CD14-positive monocyte (primary cell): ENCODE measurements at regions not wholly inside any gene's neighbourhood (a gene's known extent, or its start where the extent isn't known, plus 50 kb on each side); places are given as distances from the start of the nearest gene placed in this dataset.

ENCODE experiments used
- DNase-seq, 3 donors: peaks; one replicate each; pipeline ENCODE4 v3.0.0-alpha.2; 2011 to 2022
- H2AFZ ChIP-seq: 2 replicates; pipeline ENCODE4 v1.6.0; 2012; ENCODE audit warnings: mild to moderate bottlenecking, low read depth, low read length, inconsistent platforms; ENCODE audit not compliant: insufficient read depth, poor library complexity, severe bottlenecking
- H3K27ac ChIP-seq, 2 donors: 1 replicate in 1 of 2; 2 replicates in 1 of 2; pipeline ENCODE4 v1.5.1; 2012 to 2013; ENCODE audit warnings: low read length in 2 of 2, control low read depth in 1 of 2, inconsistent platforms in 1 of 2, low read depth in 1 of 2, mild to moderate bottlenecking in 1 of 2
- H3K27me3 ChIP-seq, 2 donors: one replicate each; pipeline versions ENCODE4 v1.6.0 to v1.6.1; 2011 to 2013; ENCODE audit warnings: low read length in 2 of 2; ENCODE audit not compliant: control insufficient read depth in 2 of 2, insufficient read depth in 2 of 2
- H3K36me3 ChIP-seq, 2 donors: replicated peaks in 1 of 2; 1 replicate in 1 of 2; 2 replicates in 1 of 2; pipeline versions ENCODE4 v1.5.1 to v1.6.1; 2012 to 2013; ENCODE audit warnings: low read length in 2 of 2, control low read depth in 1 of 2, inconsistent platforms in 1 of 2, mild to moderate bottlenecking in 1 of 2; ENCODE audit not compliant: insufficient read depth in 2 of 2, control insufficient read depth in 1 of 2
- H3K4me1 ChIP-seq, 2 donors: 1 replicate in 1 of 2; 2 replicates in 1 of 2; pipeline versions ENCODE4 v1.5.1 to v1.6.1; 2012 to 2013; ENCODE audit warnings: low read length in 2 of 2, control low read depth in 1 of 2, inconsistent platforms in 1 of 2, mild to moderate bottlenecking in 1 of 2, moderate library complexity in 1 of 2; ENCODE audit not compliant: insufficient read depth in 2 of 2, control insufficient read depth in 1 of 2
- H3K4me2 ChIP-seq: replicated peaks from 2 replicates; pipeline ENCODE3; 2012; ENCODE audit warnings: low read length, moderate library complexity, mild to moderate bottlenecking; ENCODE audit not compliant: poor library complexity, severe bottlenecking; ENCODE audit errors: extremely low read depth
- H3K4me3 ChIP-seq, 3 experiments: fragments of 200-600 bp in 1 of 3; sonication (generic) in 1 of 3; replicated peaks in 1 of 3; 1 replicate in 2 of 3; 2 replicates in 1 of 3; pipeline ENCODE4 v1.5.1; 2011 to 2013; ENCODE audit warnings: low read length in 3 of 3, mild to moderate bottlenecking in 3 of 3, control low read depth in 2 of 3, low read depth in 2 of 3, inconsistent platforms in 1 of 3, moderate library complexity in 1 of 3
- H3K79me2 ChIP-seq: 2 replicates; pipeline ENCODE4 v1.6.0; 2012; ENCODE audit warnings: mild to moderate bottlenecking, control low read depth, inconsistent platforms, low read length, moderate library complexity; ENCODE audit not compliant: insufficient read depth
- H3K9ac ChIP-seq: 2 replicates; pipeline ENCODE4 v1.6.0; 2017; ENCODE audit warnings: low read length, mild to moderate bottlenecking; ENCODE audit not compliant: insufficient read depth, poor library complexity, severe bottlenecking
- H3K9me3 ChIP-seq, 2 donors: replicated peaks in 1 of 2; 1 replicate in 1 of 2; 2 replicates in 1 of 2; pipeline versions ENCODE4 v1.5.1 to v1.6.1; 2012 to 2013; ENCODE audit warnings: low read length in 2 of 2, control low read depth in 1 of 2; ENCODE audit not compliant: control insufficient read depth in 1 of 2, insufficient read depth in 1 of 2
- H4K20me1 ChIP-seq: 2 replicates; pipeline ENCODE4 v1.6.0; 2012; ENCODE audit warnings: mild to moderate bottlenecking, low read length, control low read depth, moderate library complexity; ENCODE audit not compliant: insufficient read depth
- H3K27ac Mint-ChIP-seq, 7 donors: one replicate each; pipeline ENCODE4 v1.8.0; 2020; ENCODE audit warnings: mild to moderate bottlenecking in 7 of 7, mixed read lengths in 7 of 7, moderate library complexity in 6 of 7, inconsistent platforms in 2 of 7
- H3K27me3 Mint-ChIP-seq, 3 donors: one replicate each; pipeline ENCODE4 v1.8.0; 2021 to 2022; ENCODE audit warnings: low read depth in 3 of 3, mild to moderate bottlenecking in 3 of 3, mixed read lengths in 3 of 3, moderate library complexity in 3 of 3, inconsistent platforms in 1 of 3
- H3K36me3 Mint-ChIP-seq, 2 donors: one replicate each; pipeline ENCODE4 v1.8.0; 2020; ENCODE audit warnings: mixed read lengths in 2 of 2, inconsistent platforms in 1 of 2, mild to moderate bottlenecking in 1 of 2
- H3K4me1 Mint-ChIP-seq: one replicate; pipeline ENCODE4 v1.8.0; 2020; ENCODE audit warnings: mild to moderate bottlenecking, mixed read lengths
- H3K4me3 Mint-ChIP-seq, 2 donors: one replicate each; pipeline ENCODE4 v1.8.0; 2020; ENCODE audit warnings: mild to moderate bottlenecking in 2 of 2, mixed read lengths in 2 of 2, moderate library complexity in 1 of 2
- H3K9me3 Mint-ChIP-seq, 7 donors: one replicate each; pipeline ENCODE4 v1.8.0; 2020 to 2022; ENCODE audit warnings: mixed read lengths in 7 of 7, mild to moderate bottlenecking in 6 of 7, moderate library complexity in 6 of 7, inconsistent platforms in 2 of 7
- WGBS: methylation state at CpG from one replicate; pipeline ENCODE4 v1.1.5; 2013; ENCODE audit warnings: missing lambda C conversion rate; ENCODE audit not compliant: insufficient coverage; 5-methylcytosine and 5-hydroxymethylcytosine counted together
- intact Hi-C, 2 donors: fragments of 100-400 bp; cut with micrococcal nuclease; formaldehyde crosslinking; loops; one replicate each; pipeline versions ENCODE4 v1.15.0 to v1.15.1; 2023
- TF ChIP-seq, protein P1 (sequence below): fragments of 200-600 bp; IDR thresholded peaks from one replicate; pipeline ENCODE4 v1.8.0; 2022; ENCODE audit warnings: antibody characterized with exemption, mild to moderate bottlenecking

DNA sequence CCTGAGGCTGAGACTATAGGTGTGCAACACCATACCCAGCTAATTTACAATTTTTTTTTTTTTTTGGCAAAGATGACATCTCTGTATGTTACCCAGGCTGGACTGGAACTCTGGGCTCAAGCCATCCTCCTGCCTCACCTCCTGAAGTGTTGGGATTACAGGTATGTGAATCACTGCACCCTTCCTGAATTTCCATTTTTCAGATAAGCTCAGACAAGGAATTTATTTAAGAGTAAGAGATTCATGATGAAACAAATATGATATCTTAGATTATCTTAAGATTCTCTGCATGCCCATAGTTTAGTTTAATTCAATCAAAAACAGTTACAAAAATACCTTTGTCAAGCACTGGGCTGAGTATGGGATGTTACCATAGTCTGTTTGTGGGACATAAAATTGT, 128.4 kb upstream of the BASP1 start:
- no peaks in the 10 kb centered on the region for H3K4me1 Mint-ChIP-seq
- intact Hi-C loops, result loop anchor here (10.0 kb wide), 1 partner anchor 46 kb away; no protein-coding TSS in a partner anchor
- Histone ChIP-seq H3K27me3 (no peaks in the 10 kb centered on the region), H3K4me1 (no peaks in the 10 kb centered on the region), H3K27ac (no peak overlapping the region), H3K79me2 (no peaks in the 10 kb centered on the region), H3K36me3 (no peaks in the 10 kb centered on the region), H3K9ac (no peak overlapping the region), H3K9me3 (no peaks in the 10 kb centered on the region), H4K20me1 (no peaks in the 10 kb centered on the region), H3K4me2 (no peak overlapping the region), H3K4me3 (no peak overlapping the region), H2AFZ (no peak overlapping the region)
- no peak for DNase-seq
- H3K36me3 Mint-ChIP-seq, result no peaks in the 10 kb centered on the region
- TF ChIP-seq, protein P1, sequence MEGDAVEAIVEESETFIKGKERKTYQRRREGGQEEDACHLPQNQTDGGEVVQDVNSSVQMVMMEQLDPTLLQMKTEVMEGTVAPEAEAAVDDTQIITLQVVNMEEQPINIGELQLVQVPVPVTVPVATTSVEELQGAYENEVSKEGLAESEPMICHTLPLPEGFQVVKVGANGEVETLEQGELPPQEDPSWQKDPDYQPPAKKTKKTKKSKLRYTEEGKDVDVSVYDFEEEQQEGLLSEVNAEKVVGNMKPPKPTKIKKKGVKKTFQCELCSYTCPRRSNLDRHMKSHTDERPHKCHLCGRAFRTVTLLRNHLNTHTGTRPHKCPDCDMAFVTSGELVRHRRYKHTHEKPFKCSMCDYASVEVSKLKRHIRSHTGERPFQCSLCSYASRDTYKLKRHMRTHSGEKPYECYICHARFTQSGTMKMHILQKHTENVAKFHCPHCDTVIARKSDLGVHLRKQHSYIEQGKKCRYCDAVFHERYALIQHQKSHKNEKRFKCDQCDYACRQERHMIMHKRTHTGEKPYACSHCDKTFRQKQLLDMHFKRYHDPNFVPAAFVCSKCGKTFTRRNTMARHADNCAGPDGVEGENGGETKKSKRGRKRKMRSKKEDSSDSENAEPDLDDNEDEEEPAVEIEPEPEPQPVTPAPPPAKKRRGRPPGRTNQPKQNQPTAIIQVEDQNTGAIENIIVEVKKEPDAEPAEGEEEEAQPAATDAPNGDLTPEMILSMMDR, result no peak
- no peaks in the 10 kb centered on the region for H3K9me3 Mint-ChIP-seq
- H3K27ac Mint-ChIP-seq, result no peak overlapping the region
- H3K4me3 Mint-ChIP-seq, result no peak overlapping the region
- peaks cover 1 to 3% (median 1%) of the 10 kb centered on the region in 3 donors for H3K27me3 Mint-ChIP-seq

DNA sequence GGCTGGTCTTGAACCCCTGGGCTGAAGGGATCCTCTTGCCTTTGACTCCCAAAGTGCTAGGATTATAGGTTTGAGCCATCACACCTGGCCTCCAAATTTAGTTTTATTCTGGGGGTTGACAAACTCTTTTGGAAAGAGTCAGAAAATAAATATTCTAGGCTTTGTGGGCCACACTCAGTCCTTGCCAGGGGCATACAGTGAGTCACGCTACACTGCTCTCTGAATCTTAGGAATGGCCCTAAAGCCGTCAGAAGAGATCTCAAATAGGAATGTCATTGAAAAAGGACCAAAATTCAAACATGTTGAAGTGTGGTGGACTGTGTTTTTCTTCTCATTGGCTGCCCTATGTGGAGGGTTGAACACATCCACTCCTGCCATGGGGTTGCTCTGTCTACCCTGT, 127.7 kb upstream of the BASP1 start:
- no peaks in the 10 kb centered on the region for H3K9me3 ChIP-seq
- Mint-ChIP-seq H3K27ac (peak overlapping the region in 1 of 7 donors; percentile 9), H3K4me1 (no peaks in the 10 kb centered on the region), H3K4me3 (no peak overlapping the region), H3K9me3 (no peaks in the 10 kb centered on the region), H3K36me3 (no peaks in the 10 kb centered on the region), H3K27me3 (peaks cover 1 to 3% (median 1%) of the 10 kb centered on the region in 3 donors)
- WGBS, result 100% methylated on average over 2 of the region's 2 CpGs
- H3K36me3 ChIP-seq, result no peaks in the 10 kb centered on the region
- no peaks in the 10 kb centered on the region for H3K79me2 ChIP-seq
- H2AFZ ChIP-seq, result no peak overlapping the region
- TF ChIP-seq, protein P1, result no peak
- H3K4me2 ChIP-seq, result no peak overlapping the region
- no peak for DNase-seq
- no peaks in the 10 kb centered on the region for H3K4me1 ChIP-seq
- no peaks in the 10 kb centered on the region for H3K27me3 ChIP-seq
- no peaks in the 10 kb centered on the region for H4K20me1 ChIP-seq
- H3K4me3 ChIP-seq, result no peak overlapping the region
- no peak overlapping the region for H3K9ac ChIP-seq
- intact Hi-C loops, result loop anchor here (10.0 kb wide), 1 partner anchor 45 kb away; no protein-coding TSS in a partner anchor
- H3K27ac ChIP-seq, result no peak overlapping the region
